Epidermal melanocyte (primary cell): ENCODE measurements at regions not wholly inside any gene's neighbourhood (a gene's known extent, or its start where the extent isn't known, plus 50 kb on each side); places are given as distances from the start of the nearest gene placed in this dataset.

Source experiments
- DNase-seq: peaks from one replicate; pipeline ENCODE4 v3.0.0; 2011; ENCODE audit warnings: low spot score; ENCODE audit not compliant: insufficient read length

- no peak for DNase-seq
These were observed 52.1 kb upstream of the BHLHE23 start for GRCh38 chr20:63058696-63059335.

GRCh38 chr20:63057171-63058117 is 50.7 kb upstream of the BHLHE23 start:
- no peak for DNase-seq

GRCh38 chr20:63056236-63057170 is 49.7 kb upstream of the BHLHE23 start:
- DNase-seq: no peak
